ENCODE measurements at regions not wholly inside any gene's neighbourhood (a gene's known extent, or its start where the extent isn't known, plus 50 kb on each side); places are given as distances from the start of the nearest gene placed in this dataset.

- DNase-seq (ENCODE audit: low spot score): no peak
These were observed 469.4 kb downstream of the INSC start for GRCh38 chr11:15584158-15584557.

DNA sequence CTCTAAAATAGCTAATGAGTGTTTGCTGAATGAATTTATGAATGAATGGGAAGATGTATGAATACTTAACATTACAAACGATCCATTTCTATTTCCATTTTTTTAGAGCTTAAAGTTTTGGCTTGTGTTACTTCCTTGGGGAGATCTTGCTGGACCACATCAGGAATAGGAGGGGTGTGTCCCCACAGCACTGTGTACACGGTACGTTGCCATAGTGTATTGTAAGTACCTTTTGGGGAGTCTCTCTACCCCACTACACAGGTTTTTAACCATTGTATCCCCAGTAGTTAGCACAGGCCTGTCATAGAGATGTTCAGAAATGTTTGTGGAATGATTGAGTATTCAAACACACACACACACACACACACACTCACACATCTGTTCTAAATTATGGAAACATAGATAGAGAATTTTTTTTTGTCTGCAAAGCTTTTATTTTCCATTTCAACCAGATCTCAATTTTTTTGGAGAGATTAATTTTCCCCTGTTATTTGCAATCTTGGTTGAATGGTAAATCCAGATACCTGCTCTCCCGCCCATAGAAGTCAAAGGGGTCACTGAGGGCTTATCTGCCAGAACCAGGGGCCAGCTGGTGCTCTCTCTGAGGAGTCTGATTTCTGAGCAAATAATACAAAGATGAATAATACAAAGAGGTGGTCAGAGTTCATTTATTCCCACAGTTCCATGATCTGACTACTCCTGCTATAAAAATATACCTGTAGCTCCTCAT, 471.0 kb downstream of the INSC start:
- DNase-seq (ENCODE audit: low spot score): no peak

- no peak for DNase-seq (ENCODE audit: low spot score)
These were observed 472.2 kb downstream of the INSC start for GRCh38 chr11:15586741-15587473.

- no peak for DNase-seq (ENCODE audit: low spot score)
These were observed 474.4 kb downstream of the INSC start for GRCh38 chr11:15589070-15589626.

GRCh38 chr11:15590132-15590531, 475.4 kb downstream of the INSC start:
- DNase-seq (ENCODE audit: low spot score): no peak

GRCh38 chr11:15591112-15591537, 476.4 kb downstream of the INSC start:
- no peak for DNase-seq (ENCODE audit: low spot score)

DNA sequence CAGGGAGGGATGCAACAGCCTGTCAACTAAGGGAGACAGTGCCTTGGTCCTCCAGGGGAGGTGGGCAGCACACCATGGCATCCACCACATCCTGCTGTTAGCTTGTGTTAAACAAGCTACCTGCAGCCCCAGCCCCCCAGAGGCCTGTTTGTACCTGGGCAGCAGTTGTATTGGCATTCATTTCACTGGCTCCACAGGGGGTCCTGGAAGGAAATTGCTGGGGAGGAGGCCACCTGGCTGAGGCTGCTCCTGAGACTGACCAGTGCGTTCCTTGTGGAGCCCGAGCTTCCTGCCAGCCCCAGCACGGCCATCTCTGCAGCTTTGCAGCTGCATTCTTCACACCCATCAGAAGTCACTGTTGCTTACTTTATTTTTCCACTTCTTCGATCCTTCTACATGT, 479.9 kb downstream of the INSC start:
- DNase-seq (ENCODE audit: low spot score): no peak

GRCh38 chr11:15599376-15599775, 484.7 kb downstream of the INSC start:
- DNase-seq (ENCODE audit: low spot score): no peak

DNA sequence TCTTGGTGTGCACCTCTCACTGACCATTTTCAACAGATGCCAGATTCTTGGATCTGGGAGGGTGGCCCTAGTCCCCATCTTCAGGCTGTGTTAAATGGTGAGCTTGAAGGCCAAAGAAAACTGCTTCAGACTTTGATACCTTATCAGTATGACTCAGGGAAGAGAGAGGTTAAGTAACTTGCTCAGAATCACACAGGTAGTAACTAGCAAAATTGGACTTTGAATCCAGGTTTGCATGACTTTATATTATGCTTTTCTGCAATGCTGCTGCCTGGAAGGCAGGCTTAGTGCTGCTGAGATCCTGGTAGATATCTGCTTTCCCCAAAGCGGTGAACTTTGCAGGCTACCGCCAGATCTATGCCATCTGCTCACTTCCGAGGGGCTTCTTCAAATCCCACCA, 487.3 kb downstream of the INSC start:
- no peak for DNase-seq (ENCODE audit: low spot score)

GRCh38 chr11:15602785-15603567, 488.3 kb downstream of the INSC start:
- no peak for DNase-seq (ENCODE audit: low spot score)

DNA sequence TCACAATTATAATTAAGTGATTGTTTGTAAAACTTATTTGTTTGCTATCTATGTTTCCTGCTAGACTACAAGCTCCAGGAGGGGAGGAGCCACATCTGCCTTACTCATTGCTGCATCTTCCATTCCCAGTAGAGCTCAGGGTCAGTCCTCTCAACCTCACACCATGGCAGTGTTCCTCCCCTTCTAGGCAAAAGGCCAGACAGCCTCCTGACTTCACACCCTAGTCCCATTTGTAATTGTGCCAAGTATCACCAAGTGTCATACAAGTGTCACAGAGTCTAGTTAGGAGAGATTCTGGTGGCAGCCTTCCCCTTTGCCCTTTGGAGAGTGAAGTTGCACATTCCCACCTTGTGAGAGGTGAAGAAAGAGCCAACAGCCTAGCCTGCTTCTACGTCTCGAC, 490.4 kb downstream of the INSC start:
- no peak for DNase-seq (ENCODE audit: low spot score)

- no peak for DNase-seq (ENCODE audit: low spot score)
These were observed 492.8 kb downstream of the INSC start for GRCh38 chr11:15607361-15608036.

GRCh38 chr11:15609445-15609844, 494.7 kb downstream of the INSC start:
- DNase-seq (ENCODE audit: low spot score): no peak

DNA sequence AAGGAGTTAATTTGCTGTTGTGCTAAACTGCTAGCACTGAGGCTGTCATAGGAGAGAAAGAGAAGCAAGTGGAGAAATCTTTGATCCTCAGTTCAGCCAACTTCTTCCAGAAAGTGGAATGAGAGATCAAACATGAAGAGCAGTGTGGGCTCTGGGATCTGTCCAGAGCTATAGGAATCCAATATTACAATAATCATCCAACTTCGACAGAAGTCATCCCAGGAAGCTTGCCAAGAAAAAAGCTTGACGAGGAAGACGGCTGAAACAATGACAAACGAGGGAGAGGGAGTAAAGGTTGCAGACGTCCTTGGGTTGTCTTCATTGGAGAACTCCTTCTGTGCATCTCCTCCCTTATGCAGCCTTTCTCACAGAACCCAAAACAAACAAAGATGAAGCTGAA, 496.2 kb downstream of the INSC start:
- DNase-seq (ENCODE audit: low spot score): no peak

- DNase-seq (ENCODE audit: low spot score): no peak
These were observed 498.5 kb downstream of the INSC start for GRCh38 chr11:15613251-15613650.

GRCh38 chr11:15613789-15614188, 499.1 kb downstream of the INSC start:
- no peak for DNase-seq (ENCODE audit: low spot score)

DNA sequence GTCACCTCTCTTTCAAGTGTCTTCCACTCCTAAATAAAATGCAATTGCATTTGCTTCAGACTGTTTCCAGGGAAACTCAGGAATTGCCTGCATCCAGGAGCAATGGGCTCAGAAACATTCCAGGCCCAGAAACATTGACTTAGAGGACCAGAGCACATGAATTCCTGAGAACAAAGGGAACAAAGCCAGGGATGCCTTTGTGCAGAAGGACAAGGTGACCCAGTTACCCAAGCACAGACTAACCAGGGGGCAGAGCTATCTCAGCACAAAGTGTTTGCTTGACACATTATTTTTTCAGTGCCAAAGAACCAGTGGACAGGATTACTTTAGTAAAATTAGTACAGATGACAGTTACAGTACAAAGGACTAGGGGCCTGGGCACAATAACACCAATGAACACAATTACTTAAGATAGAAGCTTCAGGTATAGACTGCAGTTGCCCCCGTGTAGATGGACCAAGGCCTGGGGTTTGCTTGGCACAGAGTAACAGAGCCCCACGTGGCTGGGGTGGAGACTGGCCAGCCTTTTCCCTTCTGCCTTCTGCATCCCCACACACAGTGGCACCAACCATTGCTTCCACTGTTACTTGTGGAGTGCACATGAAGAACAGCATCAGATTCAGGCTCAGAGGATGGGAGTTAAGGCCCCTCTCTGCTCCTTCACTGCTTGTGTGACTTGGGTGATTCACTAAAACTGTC, 500.8 kb downstream of the INSC start:
- DNase-seq (ENCODE audit: low spot score): no peak

DNA sequence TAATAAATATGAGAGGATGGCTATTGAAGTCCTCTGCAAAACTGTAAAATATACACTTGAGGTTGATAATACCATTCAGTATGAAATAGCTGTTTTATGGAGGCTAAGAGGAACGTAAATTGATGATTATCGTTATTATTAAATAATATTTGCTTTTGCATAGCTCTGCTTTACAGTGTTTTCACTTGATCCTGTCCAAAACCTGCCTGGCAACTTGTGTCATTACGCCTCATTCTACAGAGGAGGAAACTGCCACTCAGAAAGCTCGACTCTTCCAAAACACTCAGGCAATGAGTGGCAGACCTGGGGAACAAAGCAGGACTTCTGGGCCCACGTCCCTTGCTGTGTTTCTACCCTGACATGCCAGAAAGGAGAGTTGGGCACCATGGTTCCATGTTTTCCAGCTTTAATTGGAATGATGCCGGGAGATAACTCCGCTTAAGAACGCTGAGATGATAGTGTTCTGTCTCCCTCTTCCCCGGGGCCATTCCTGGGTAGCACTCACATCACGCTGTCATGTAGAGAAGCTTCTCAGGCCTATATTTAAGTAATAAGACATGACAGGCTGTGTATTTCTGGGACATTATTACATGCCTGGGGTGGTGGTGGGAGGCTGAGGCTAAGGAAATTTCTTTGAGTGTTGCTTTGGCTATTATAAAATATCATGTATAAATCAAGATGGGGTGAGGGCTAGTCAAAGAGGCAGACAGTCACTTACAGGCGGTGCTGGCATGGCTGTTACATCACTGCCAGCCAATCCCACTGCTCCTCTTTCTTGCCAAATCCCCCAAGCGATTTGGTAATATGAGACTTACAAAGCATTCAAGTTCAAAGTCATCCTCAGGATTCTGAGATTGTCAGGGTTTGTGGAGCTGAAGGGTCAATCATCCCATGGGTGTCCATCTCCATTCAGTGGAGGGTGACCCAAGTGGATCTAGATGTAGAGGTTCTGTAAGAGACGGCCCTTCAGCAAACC, 501.7 kb downstream of the INSC start:
- no peak for DNase-seq (ENCODE audit: low spot score)

GRCh38 chr11:15617126-15617525, 502.4 kb downstream of the INSC start:
- no peak for DNase-seq (ENCODE audit: low spot score)

- no peak for DNase-seq (ENCODE audit: low spot score)
These were observed 503.9 kb downstream of the INSC start for GRCh38 chr11:15618583-15619032.

Data from kidney capillary endothelial cell (primary cell).